ENCODE measurements at regions not wholly inside any gene's neighbourhood (a gene's known extent, or its start where the extent isn't known, plus 50 kb on each side); places are given as distances from the start of the nearest gene placed in this dataset.

- peak; percentile 48 for DNase-seq (ENCODE audit: low read depth, low spot score)
- Histone ChIP-seq H3K9me1 (ENCODE audit: control insufficient read depth, extremely low read depth, insufficient read depth, low read length) (no peaks in the 10 kb centered on the region), H3K9ac (ENCODE audit: control insufficient read depth, extremely low read depth, insufficient read depth, low read length) (no peak overlapping the region), H3K4me3 (ENCODE audit: control insufficient read depth in 2 of 3, extremely low read depth in 1 of 3, insufficient read depth in 2 of 3, low read depth in 1 of 3, low read length in 3 of 3) (peak overlapping the region in 1 of 3 experiments; percentile 30), H3K36me3 (ENCODE audit: control insufficient read depth in 2 of 2, extremely low read depth in 1 of 2, insufficient read depth in 2 of 2, low read length in 2 of 2) (no peaks in the 10 kb centered on the region), H3K79me2 (ENCODE audit: control insufficient read depth, insufficient read depth, low read length) (no peaks in the 10 kb centered on the region), H3K27ac (ENCODE audit: control insufficient read depth, insufficient read depth, low read length) (no peak overlapping the region), H2AFZ (ENCODE audit: control insufficient read depth, low read length) (peak overlapping the region; percentile 81), H3K27me3 (ENCODE audit: control insufficient read depth, extremely low read depth, insufficient read depth, low read length) (no peaks in the 10 kb centered on the region), H3K4me2 (ENCODE audit: control insufficient read depth, extremely low read depth, insufficient read depth, low read depth, low read length) (peak overlapping the region; percentile 68), H3K9me3 (ENCODE audit: control insufficient read depth, low read depth, low read length) (no peaks in the 10 kb centered on the region), H3K4me1 (ENCODE audit: control insufficient read depth, extremely low read depth, insufficient read depth, low read length) (peaks cover 9% of the 10 kb centered on the region), H4K20me1 (ENCODE audit: control insufficient read depth, extremely low read depth, insufficient read depth, low read length) (no peaks in the 10 kb centered on the region)
- TF ChIP-seq EZH2 (IDR thresholded peaks at IDR 0.05; ENCODE audit: low read length), result no peak
- no peak for TF ChIP-seq CTCF (optimal IDR thresholded peaks at IDR 0.05 in 1 of 3, IDR thresholded peaks at IDR 0.05 in 1 of 3, conservative IDR thresholded peaks at IDR 0.05 in 1 of 3; ENCODE audit: extremely low read depth in 1 of 3, insufficient read depth in 2 of 3, low read length in 3 of 3)
- FAIRE-seq, result peak; percentile 88
- dilution Hi-C loops (cut with MboI; ENCODE audit: extremely low pct_ligation_motif_present, low sequenced_read_pairs), result no loop called here
Measured at GRCh38 chr4:186852073-186852420, 128.4 kb upstream of the FAT1 start.

- Histone ChIP-seq H3K9me3 (ENCODE audit: control insufficient read depth, low read depth, low read length) (no peaks in the 10 kb centered on the region), H3K4me1 (ENCODE audit: control insufficient read depth, extremely low read depth, insufficient read depth, low read length) (peaks cover 9% of the 10 kb centered on the region), H3K79me2 (ENCODE audit: control insufficient read depth, insufficient read depth, low read length) (no peaks in the 10 kb centered on the region), H4K20me1 (ENCODE audit: control insufficient read depth, extremely low read depth, insufficient read depth, low read length) (no peaks in the 10 kb centered on the region), H2AFZ (ENCODE audit: control insufficient read depth, low read length) (no peak overlapping the region), H3K4me3 (ENCODE audit: control insufficient read depth in 2 of 3, extremely low read depth in 1 of 3, insufficient read depth in 2 of 3, low read depth in 1 of 3, low read length in 3 of 3) (no peak overlapping the region), H3K27me3 (ENCODE audit: control insufficient read depth, extremely low read depth, insufficient read depth, low read length) (no peaks in the 10 kb centered on the region), H3K36me3 (ENCODE audit: control insufficient read depth in 2 of 2, extremely low read depth in 1 of 2, insufficient read depth in 2 of 2, low read length in 2 of 2) (no peaks in the 10 kb centered on the region), H3K9ac (ENCODE audit: control insufficient read depth, extremely low read depth, insufficient read depth, low read length) (no peak overlapping the region), H3K27ac (ENCODE audit: control insufficient read depth, insufficient read depth, low read length) (no peak overlapping the region), H3K4me2 (ENCODE audit: control insufficient read depth, extremely low read depth, insufficient read depth, low read depth, low read length) (no peak overlapping the region), H3K9me1 (ENCODE audit: control insufficient read depth, extremely low read depth, insufficient read depth, low read length) (no peaks in the 10 kb centered on the region)
- TF ChIP-seq EZH2 (IDR thresholded peaks at IDR 0.05; ENCODE audit: low read length) (no peak), CTCF (optimal IDR thresholded peaks at IDR 0.05 in 1 of 3, IDR thresholded peaks at IDR 0.05 in 1 of 3, conservative IDR thresholded peaks at IDR 0.05 in 1 of 3; ENCODE audit: extremely low read depth in 1 of 3, insufficient read depth in 2 of 3, low read length in 3 of 3) (no peak)
- dilution Hi-C loops (cut with MboI; ENCODE audit: extremely low pct_ligation_motif_present, low sequenced_read_pairs), result no loop called here
- FAIRE-seq (peak; percentile 13), DNase-seq (ENCODE audit: low read depth, low spot score) (no peak)
Measured at GRCh38 chr4:186852964-186853391, 129.3 kb upstream of the FAT1 start.
